ENCODE measurements at regions not wholly inside any gene's neighbourhood (a gene's known extent, or its start where the extent isn't known, plus 50 kb on each side); places are given as distances from the start of the nearest gene placed in this dataset.

DNA sequence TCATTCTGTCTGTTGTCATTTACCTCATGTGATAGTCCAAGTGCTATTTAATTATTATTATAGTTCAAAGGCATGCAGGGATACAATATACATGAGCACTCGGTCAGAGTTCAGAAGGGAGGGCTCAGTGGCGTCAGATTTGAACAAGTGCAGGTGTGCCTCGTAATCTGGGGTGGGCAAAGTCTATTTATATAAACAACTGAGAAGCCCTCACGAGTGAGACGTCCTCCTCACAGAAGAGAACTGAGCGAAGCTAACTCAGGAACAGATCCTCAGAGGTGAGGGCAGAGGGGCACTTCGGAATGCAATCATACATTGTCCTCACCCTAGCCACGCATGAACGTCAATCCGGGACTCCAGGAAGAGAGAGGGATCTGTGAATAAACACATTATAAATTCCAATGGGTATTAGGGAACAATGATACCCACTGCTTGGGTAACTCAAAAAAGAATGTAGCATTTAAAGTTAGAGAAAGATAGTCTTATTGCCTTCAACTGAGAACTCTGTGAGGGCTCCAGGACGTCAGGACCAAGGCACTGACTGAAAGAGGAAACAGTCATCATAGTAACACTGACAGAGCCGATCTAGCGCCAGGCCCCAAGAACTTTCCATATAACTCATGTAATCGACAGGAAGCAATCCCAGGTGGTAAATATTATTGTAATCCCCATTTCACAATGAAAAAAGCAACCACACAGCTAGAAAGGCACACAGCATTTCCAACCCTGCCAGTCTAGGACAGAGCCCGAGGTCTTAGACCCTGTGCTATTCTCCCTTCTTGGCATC is 127.1 kb upstream of the B3GALT2 start:
- Histone ChIP-seq H3K4me1 (ENCODE audit: insufficient read depth) (peaks cover 14% of the 10 kb centered on the region), H3K79me2 (no peaks in the 10 kb centered on the region), H3K9me2 (replicated peaks; ENCODE audit: insufficient read depth) (no peaks in the 10 kb centered on the region), H3K27me3 (no peaks in the 10 kb centered on the region), H3K9me3 (ENCODE audit: low read depth) (no peaks in the 10 kb centered on the region), H3K36me3 (replicated peaks; ENCODE audit: insufficient read depth, low read depth) (no peaks in the 10 kb centered on the region), H3K27ac (peak overlapping the region; percentile 77), H4K20me1 (ENCODE audit: insufficient read depth, poor library complexity, severe bottlenecking) (no peaks in the 10 kb centered on the region), H2AFZ (peak overlapping the region; percentile 4), H3K4me3 (no peak overlapping the region), H3K4me2 (no peak overlapping the region)
- peak; percentile 66 for DNase-seq (ENCODE audit: low spot score)
- no peak for TF ChIP-seq EZH2 (IDR thresholded peaks at IDR 0.05; ENCODE audit: borderline replicate concordance)
- TF ChIP-seq, protein P1, sequence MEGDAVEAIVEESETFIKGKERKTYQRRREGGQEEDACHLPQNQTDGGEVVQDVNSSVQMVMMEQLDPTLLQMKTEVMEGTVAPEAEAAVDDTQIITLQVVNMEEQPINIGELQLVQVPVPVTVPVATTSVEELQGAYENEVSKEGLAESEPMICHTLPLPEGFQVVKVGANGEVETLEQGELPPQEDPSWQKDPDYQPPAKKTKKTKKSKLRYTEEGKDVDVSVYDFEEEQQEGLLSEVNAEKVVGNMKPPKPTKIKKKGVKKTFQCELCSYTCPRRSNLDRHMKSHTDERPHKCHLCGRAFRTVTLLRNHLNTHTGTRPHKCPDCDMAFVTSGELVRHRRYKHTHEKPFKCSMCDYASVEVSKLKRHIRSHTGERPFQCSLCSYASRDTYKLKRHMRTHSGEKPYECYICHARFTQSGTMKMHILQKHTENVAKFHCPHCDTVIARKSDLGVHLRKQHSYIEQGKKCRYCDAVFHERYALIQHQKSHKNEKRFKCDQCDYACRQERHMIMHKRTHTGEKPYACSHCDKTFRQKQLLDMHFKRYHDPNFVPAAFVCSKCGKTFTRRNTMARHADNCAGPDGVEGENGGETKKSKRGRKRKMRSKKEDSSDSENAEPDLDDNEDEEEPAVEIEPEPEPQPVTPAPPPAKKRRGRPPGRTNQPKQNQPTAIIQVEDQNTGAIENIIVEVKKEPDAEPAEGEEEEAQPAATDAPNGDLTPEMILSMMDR (IDR thresholded peaks at IDR 0.05; ENCODE audit: poor library complexity) = no peak
- TF ChIP-seq EZH2phosphoT487 (IDR thresholded peaks at IDR 0.05; ENCODE audit: low read depth, severe bottlenecking, unreplicated experiment) = no peak
- 61% methylated on average over 15 of the region's 15 CpGs for WGBS (ENCODE audit: low lambda C conversion rate, missing lambda C conversion rate)

GRCh38 chr1:193312432-193312831 is 126.0 kb upstream of the B3GALT2 start:
- H3K79me2 ChIP-seq = no peaks in the 10 kb centered on the region
- TF ChIP-seq EZH2 (IDR thresholded peaks at IDR 0.05; ENCODE audit: borderline replicate concordance) (no peak), EZH2phosphoT487 (IDR thresholded peaks at IDR 0.05; ENCODE audit: low read depth, severe bottlenecking, unreplicated experiment) (no peak)
- TF ChIP-seq, protein P1 (IDR thresholded peaks at IDR 0.05; ENCODE audit: poor library complexity) = no peak
- H3K9me2 ChIP-seq (replicated peaks; ENCODE audit: insufficient read depth) = no peaks in the 10 kb centered on the region
- H4K20me1 ChIP-seq (ENCODE audit: insufficient read depth, poor library complexity, severe bottlenecking) = no peaks in the 10 kb centered on the region
- DNase-seq (ENCODE audit: low spot score) = no peak
- no peak overlapping the region for H3K4me2 ChIP-seq
- peaks cover 14% of the 10 kb centered on the region for H3K4me1 ChIP-seq (ENCODE audit: insufficient read depth)
- no peaks in the 10 kb centered on the region for H3K36me3 ChIP-seq (replicated peaks; ENCODE audit: insufficient read depth, low read depth)
- no peak overlapping the region for H3K4me3 ChIP-seq
- no peak overlapping the region for H3K27ac ChIP-seq
- no peaks in the 10 kb centered on the region for H3K27me3 ChIP-seq
- H2AFZ ChIP-seq = no peak overlapping the region
- WGBS (ENCODE audit: low lambda C conversion rate, missing lambda C conversion rate) = 91% methylated on average over 4 of the region's 4 CpGs
- H3K9me3 ChIP-seq (ENCODE audit: low read depth) = no peaks in the 10 kb centered on the region

DNA sequence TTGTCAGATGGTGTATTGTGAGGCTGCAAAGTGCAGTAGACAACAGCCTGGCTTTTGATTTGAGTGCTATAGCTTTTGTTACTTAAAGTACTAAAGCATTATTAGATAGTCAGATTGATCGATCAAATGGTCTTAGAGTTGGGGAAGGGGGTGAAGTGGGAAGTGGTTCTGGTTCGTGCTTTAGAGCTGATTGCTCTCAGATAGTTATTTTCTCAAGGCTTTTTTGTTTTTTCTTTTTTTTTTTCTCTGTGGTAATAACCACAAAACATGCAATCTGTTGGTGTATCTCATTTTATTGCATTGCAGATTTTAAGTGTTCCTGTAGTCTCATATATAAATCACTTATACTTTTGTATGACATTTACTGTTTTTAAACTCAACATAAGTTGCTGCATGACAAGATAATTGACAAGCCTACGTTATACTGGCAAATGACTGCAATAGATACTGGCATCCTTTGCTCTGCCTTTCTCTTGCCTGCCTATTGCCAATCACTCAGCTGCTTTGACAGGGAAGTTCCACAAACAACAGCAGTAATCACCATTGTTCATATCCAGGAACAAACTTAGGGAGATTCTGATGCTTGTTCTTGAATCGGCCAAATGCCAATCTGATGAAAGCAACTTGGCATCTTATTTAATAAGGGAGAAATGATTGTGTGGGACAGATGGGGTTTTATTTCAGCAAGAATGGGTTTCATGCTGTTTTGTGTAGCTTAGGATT is 125.0 kb upstream of the B3GALT2 start:
- Histone ChIP-seq H3K4me3 (no peak overlapping the region), H4K20me1 (ENCODE audit: insufficient read depth, poor library complexity, severe bottlenecking) (no peaks in the 10 kb centered on the region), H3K9me2 (replicated peaks; ENCODE audit: insufficient read depth) (no peaks in the 10 kb centered on the region), H3K9me3 (ENCODE audit: low read depth) (no peaks in the 10 kb centered on the region), H3K4me2 (no peak overlapping the region), H3K79me2 (no peaks in the 10 kb centered on the region), H3K36me3 (replicated peaks; ENCODE audit: insufficient read depth, low read depth) (no peaks in the 10 kb centered on the region), H3K4me1 (ENCODE audit: insufficient read depth) (peaks cover 14% of the 10 kb centered on the region), H3K27ac (peak overlapping the region; percentile 68), H2AFZ (no peak overlapping the region), H3K27me3 (no peaks in the 10 kb centered on the region)
- DNase-seq (ENCODE audit: low spot score) = no peak
- 63% methylated on average over 4 of the region's 4 CpGs for WGBS (ENCODE audit: low lambda C conversion rate, missing lambda C conversion rate)
- no peak for TF ChIP-seq EZH2 (IDR thresholded peaks at IDR 0.05; ENCODE audit: borderline replicate concordance)
- no peak for TF ChIP-seq EZH2phosphoT487 (IDR thresholded peaks at IDR 0.05; ENCODE audit: low read depth, severe bottlenecking, unreplicated experiment)
- TF ChIP-seq, protein P1 (IDR thresholded peaks at IDR 0.05; ENCODE audit: poor library complexity) = no peak
